Tibial nerve (tissue), 4 donors: ENCODE measurements at regions not wholly inside any gene's neighbourhood (a gene's known extent, or its start where the extent isn't known, plus 50 kb on each side); places are given as distances from the start of the nearest gene placed in this dataset.

Source experiments
- DNase-seq, 2 donors: peaks; one replicate each; pipeline ENCODE4 v3.0.0-alpha.2; 2019; ENCODE audit warnings: low spot score in 2 of 2
- H3K27ac ChIP-seq, 4 donors: fragments of 200-600 bp; sonication (generic) in 3 of 4; one replicate each; pipeline ENCODE4 v1.5.1; 2017 to 2019; ENCODE audit warnings: mild to moderate bottlenecking in 1 of 4
- H3K27me3 ChIP-seq, 2 donors: fragments of 200-600 bp; sonication (generic) in 1 of 2; one replicate each; pipeline versions ENCODE4 v1.5.1 to v1.6.0; 2017 to 2019
- H3K36me3 ChIP-seq, 3 donors: fragments of 200-600 bp; sonication (generic); one replicate each; pipeline ENCODE4 v1.5.1; 2018 to 2019
- H3K4me1 ChIP-seq, 4 donors: fragments of 200-600 bp; sonication (generic) in 3 of 4; one replicate each; pipeline ENCODE4 v1.5.1; 2017 to 2019
- H3K4me3 ChIP-seq, 4 donors: fragments of 200-600 bp; sonication (generic) in 3 of 4; one replicate each; pipeline ENCODE4 v1.5.1; 2017 to 2019; ENCODE audit warnings: mild to moderate bottlenecking in 1 of 4, moderate library complexity in 1 of 4
- H3K9me3 ChIP-seq, 4 donors: fragments of 200-600 bp; sonication (generic) in 3 of 4; one replicate each; pipeline ENCODE4 v1.5.1; 2017 to 2019
- CTCF ChIP-seq, 5 experiments: fragments of 200-600 bp in 3 of 5; fragments of 450-650 bp in 2 of 5; sonication (generic) in 3 of 5; IDR thresholded peaks; one replicate each; pipeline ENCODE4 v1.5.1; 2016 to 2019; ENCODE audit warnings: antibody characterized with exemption in 5 of 5, mild to moderate bottlenecking in 3 of 5, moderate library complexity in 2 of 5
- EP300 ChIP-seq, 2 donors: sonication (generic); formaldehyde crosslinking; IDR thresholded peaks; one replicate each; pipeline ENCODE4 v1.6.1; 2017; ENCODE audit warnings: antibody characterized with exemption in 2 of 2, mild to moderate bottlenecking in 1 of 2
- POLR2A ChIP-seq, 2 donors: fragments of 450-650 bp; IDR thresholded peaks; one replicate each; pipeline ENCODE4 v1.6.1; 2017; ENCODE audit warnings: antibody characterized with exemption in 2 of 2, mild to moderate bottlenecking in 2 of 2, moderate library complexity in 2 of 2
- WGBS, 2 donors: methylation state at CpG; one replicate each; pipeline ENCODE4 v1.1.5; 2018; 5-methylcytosine and 5-hydroxymethylcytosine counted together

DNA sequence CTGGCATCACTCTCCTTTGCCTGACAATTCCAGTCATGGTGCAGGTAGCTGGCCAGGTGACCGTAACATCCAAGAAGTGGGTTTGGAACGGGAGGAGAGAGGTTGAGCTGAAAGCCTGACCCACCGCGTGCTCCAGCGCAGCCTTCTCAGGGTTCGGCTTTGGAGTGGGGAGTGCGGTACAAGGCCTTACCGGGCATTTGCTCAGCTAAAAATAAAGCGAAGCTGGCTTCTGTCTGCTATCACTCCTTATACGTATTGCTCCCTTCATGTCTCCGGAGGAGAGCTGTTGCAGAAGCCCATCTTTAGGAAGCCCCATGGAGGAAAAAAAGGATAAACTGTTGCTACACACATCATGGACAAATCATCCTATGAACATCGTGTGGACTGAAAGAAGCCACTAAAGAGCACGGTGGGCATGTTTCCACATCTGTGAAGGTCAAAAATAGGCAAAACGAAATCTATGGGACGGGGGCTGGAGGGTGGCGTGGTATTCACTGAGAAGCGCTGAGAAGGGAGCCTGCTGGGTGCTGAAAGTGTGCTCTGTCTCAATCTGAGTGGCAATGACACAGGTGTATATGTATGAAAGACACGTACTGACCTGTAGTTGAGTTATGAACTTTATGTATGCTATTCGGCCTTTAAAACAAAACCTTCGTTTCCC, 57.2 kb upstream of the TAB2 start:
- WGBS, 2 donors, result 93 to 94% methylated on average over 20 of the region's 20 CpGs
- Histone ChIP-seq H3K9me3 (no peaks in the 10 kb centered on the region), H3K4me1 (peaks cover 0 to 3% (median 0%) of the 10 kb centered on the region in 4 donors), H3K4me3 (no peak overlapping the region), H3K27ac (peak overlapping the region in 1 of 4 donors; percentile 53), H3K27me3 (no peaks in the 10 kb centered on the region), H3K36me3 (no peaks in the 10 kb centered on the region)
- DNase-seq, result no peak
- no peak for TF ChIP-seq CTCF (IDR thresholded peaks at IDR 0.05)
- no peak for TF ChIP-seq EP300 (IDR thresholded peaks at IDR 0.05)
- no peak for TF ChIP-seq POLR2A (IDR thresholded peaks at IDR 0.05)

- no peak for TF ChIP-seq EP300 (IDR thresholded peaks at IDR 0.05)
- no peak for TF ChIP-seq POLR2A (IDR thresholded peaks at IDR 0.05)
- no peak for TF ChIP-seq CTCF (IDR thresholded peaks at IDR 0.05)
- DNase-seq, result no peak
- 56 to 72% methylated on average over 4 of the region's 4 CpGs for WGBS, 2 donors
- H3K4me1 ChIP-seq, result peaks cover 0 to 3% (median 0%) of the 10 kb centered on the region in 4 donors
- H3K27me3 ChIP-seq, result no peaks in the 10 kb centered on the region
- H3K36me3 ChIP-seq, result no peaks in the 10 kb centered on the region
- H3K9me3 ChIP-seq, result no peaks in the 10 kb centered on the region
- no peak overlapping the region for H3K4me3 ChIP-seq
- H3K27ac ChIP-seq, result no peak overlapping the region
These were observed 56.0 kb upstream of the TAB2 start for GRCh38 chr6:149261364-149262040.

DNA sequence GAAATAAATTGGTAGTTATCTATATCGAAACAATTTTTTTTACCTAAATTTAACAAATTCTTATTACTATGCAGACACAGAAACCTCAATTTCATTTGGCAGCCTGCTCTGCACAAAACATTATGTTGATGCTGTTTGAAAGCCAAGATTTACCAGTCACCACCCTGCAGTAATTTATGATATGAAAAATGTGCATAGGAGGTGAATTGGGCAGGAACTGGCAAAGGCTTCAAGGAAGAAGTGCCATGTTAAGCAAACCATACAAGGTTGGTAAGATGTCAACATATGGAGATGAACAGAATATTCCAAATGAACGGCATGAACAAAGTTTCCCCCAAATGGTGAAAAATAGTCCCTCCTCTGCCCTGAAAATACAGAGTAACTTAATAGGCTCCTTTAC, 54.2 kb upstream of the TAB2 start:
- Histone ChIP-seq H3K9me3 (no peaks in the 10 kb centered on the region), H3K4me1 (peaks cover 0 to 3% (median 0%) of the 10 kb centered on the region in 4 donors), H3K27me3 (no peaks in the 10 kb centered on the region), H3K36me3 (no peaks in the 10 kb centered on the region), H3K4me3 (no peak overlapping the region), H3K27ac (no peak overlapping the region)
- no peak for DNase-seq
- TF ChIP-seq POLR2A (IDR thresholded peaks at IDR 0.05) (no peak), EP300 (IDR thresholded peaks at IDR 0.05) (no peak)
- 89 to 90% methylated on average over 2 of the region's 2 CpGs for WGBS, 2 donors

- H3K4me3 ChIP-seq, result no peak overlapping the region
- 73 to 74% methylated on average over 5 of the region's 5 CpGs for WGBS, 2 donors
- H3K27ac ChIP-seq, result no peak overlapping the region
- no peak for DNase-seq
- no peaks in the 10 kb centered on the region for H3K36me3 ChIP-seq
- TF ChIP-seq POLR2A (IDR thresholded peaks at IDR 0.05) (no peak), CTCF (IDR thresholded peaks at IDR 0.05) (no peak)
- no peaks in the 10 kb centered on the region for H3K9me3 ChIP-seq
- no peaks in the 10 kb centered on the region for H3K27me3 ChIP-seq
- peaks cover 0 to 3% (median 0%) of the 10 kb centered on the region in 4 donors for H3K4me1 ChIP-seq
These were observed 52.9 kb upstream of the TAB2 start for GRCh38 chr6:149264629-149265028.

DNA sequence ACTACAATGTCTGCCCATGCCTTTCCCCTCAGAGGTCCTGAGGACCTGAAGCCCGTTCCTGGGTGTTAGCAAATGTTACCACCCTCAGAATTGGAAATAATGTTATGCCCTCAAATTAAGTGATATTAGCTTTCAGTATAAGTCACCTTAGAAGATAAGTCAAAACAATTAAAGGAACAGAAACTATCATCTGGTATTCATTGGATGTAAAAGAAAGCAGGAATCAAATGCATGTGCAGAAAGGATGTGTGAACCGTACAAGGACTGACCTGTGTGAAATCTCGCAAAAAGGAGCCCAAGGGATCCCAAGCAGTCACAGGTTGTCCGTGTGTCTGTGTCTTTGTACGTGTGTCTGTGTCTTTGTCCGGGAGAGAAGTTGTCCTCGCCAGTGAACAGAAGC, 51.6 kb upstream of the TAB2 start:
- H3K36me3 ChIP-seq, result no peaks in the 10 kb centered on the region
- 77 to 78% methylated on average over 7 of the region's 7 CpGs for WGBS, 2 donors
- no peak for TF ChIP-seq CTCF (IDR thresholded peaks at IDR 0.05)
- no peak for TF ChIP-seq EP300 (IDR thresholded peaks at IDR 0.05)
- TF ChIP-seq POLR2A (IDR thresholded peaks at IDR 0.05), result no peak

More for the DNA sequence above, 51.6 kb upstream of the TAB2 start:
- no peak overlapping the region for H3K4me3 ChIP-seq
- no peaks in the 10 kb centered on the region for H3K9me3 ChIP-seq
- DNase-seq, result no peak
- no peak overlapping the region for H3K27ac ChIP-seq
- peaks cover 0 to 3% (median 0%) of the 10 kb centered on the region in 4 donors for H3K4me1 ChIP-seq
- H3K27me3 ChIP-seq, result no peaks in the 10 kb centered on the region
